Cardiac muscle cell (in vitro differentiated cells and primary cell): ENCODE measurements at regions not wholly inside any gene's neighbourhood (a gene's known extent, or its start where the extent isn't known, plus 50 kb on each side); places are given as distances from the start of the nearest gene placed in this dataset.

Experiments
- DNase-seq, 2 donors: peaks; one replicate each; pipeline versions ENCODE4 v3.0.0 to v3.0.0-alpha.2; 2010 to 2017; ENCODE audit warnings: low read depth in 1 of 2, low spot score in 1 of 2
- H3K27ac ChIP-seq: fragments of 200-600 bp; sonication (generic); 2 replicates; pipeline ENCODE4 v1.5.1; 2016
- H3K27me3 ChIP-seq: fragments of 200-600 bp; sonication (generic); 2 replicates; pipeline ENCODE4 v1.6.0; 2016; ENCODE audit warnings: control low read depth
- H3K36me3 ChIP-seq: fragments of 200-600 bp; sonication (generic); 2 replicates; pipeline ENCODE4 v1.5.1; 2016; ENCODE audit warnings: control low read depth
- H3K4me1 ChIP-seq: fragments of 200-600 bp; sonication (generic); 2 replicates; pipeline ENCODE4 v1.8.1; 2017; ENCODE audit warnings: low read depth, mild to moderate bottlenecking, mixed run types
- H3K4me3 ChIP-seq: fragments of 200-600 bp; sonication (generic); 2 replicates; pipeline ENCODE4 v1.5.1; 2016; ENCODE audit warnings: mild to moderate bottlenecking
- H3K9me3 ChIP-seq: fragments of 200-600 bp; sonication (generic); 2 replicates; pipeline ENCODE4 v1.5.1; 2017; ENCODE audit warnings: low read depth, mild to moderate bottlenecking, control low read depth
- TF ChIP-seq, protein P1 (sequence below): IDR thresholded peaks from 2 replicates; pipeline ENCODE4 v1.5.1; 2012; ENCODE audit warnings: low read depth, mild to moderate bottlenecking, low read length

DNA sequence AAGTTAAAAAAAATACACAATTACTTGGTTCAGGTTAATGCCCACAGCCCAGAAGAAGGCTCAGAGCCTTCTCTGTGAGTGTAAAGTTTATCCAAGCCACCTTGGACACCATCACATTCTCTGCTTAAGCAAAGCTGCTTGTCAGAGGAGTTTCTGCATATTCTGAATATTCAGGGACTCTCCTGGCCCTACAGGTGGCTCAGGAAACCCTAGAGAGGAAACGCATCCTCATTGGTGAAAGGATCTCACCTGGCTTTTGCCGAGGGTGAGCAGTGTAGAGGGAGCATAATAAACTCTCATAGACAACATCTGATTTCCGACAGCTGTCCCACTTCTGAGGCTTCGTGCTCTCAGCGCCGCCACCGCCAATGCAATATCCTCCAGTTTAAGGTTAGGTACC is 239.9 kb upstream of the TSHZ3 start:
- no peak overlapping the region for H3K4me3 ChIP-seq
- H3K27ac ChIP-seq: no peak overlapping the region
- no peaks in the 10 kb centered on the region for H3K36me3 ChIP-seq
- no peak for DNase-seq
- TF ChIP-seq, protein P1, sequence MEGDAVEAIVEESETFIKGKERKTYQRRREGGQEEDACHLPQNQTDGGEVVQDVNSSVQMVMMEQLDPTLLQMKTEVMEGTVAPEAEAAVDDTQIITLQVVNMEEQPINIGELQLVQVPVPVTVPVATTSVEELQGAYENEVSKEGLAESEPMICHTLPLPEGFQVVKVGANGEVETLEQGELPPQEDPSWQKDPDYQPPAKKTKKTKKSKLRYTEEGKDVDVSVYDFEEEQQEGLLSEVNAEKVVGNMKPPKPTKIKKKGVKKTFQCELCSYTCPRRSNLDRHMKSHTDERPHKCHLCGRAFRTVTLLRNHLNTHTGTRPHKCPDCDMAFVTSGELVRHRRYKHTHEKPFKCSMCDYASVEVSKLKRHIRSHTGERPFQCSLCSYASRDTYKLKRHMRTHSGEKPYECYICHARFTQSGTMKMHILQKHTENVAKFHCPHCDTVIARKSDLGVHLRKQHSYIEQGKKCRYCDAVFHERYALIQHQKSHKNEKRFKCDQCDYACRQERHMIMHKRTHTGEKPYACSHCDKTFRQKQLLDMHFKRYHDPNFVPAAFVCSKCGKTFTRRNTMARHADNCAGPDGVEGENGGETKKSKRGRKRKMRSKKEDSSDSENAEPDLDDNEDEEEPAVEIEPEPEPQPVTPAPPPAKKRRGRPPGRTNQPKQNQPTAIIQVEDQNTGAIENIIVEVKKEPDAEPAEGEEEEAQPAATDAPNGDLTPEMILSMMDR: no peak
- no peaks in the 10 kb centered on the region for H3K4me1 ChIP-seq
- H3K27me3 ChIP-seq: no peaks in the 10 kb centered on the region
- no peaks in the 10 kb centered on the region for H3K9me3 ChIP-seq

GRCh38 chr19:31591258-31591657 is 242.0 kb upstream of the TSHZ3 start:
- Histone ChIP-seq H3K9me3 (no peaks in the 10 kb centered on the region), H3K4me1 (no peaks in the 10 kb centered on the region), H3K27me3 (no peaks in the 10 kb centered on the region), H3K36me3 (no peaks in the 10 kb centered on the region), H3K4me3 (no peak overlapping the region), H3K27ac (no peak overlapping the region)
- no peak for DNase-seq
- TF ChIP-seq, protein P1: no peak

GRCh38 chr19:31592456-31592855 is 243.2 kb upstream of the TSHZ3 start:
- H3K4me3 ChIP-seq: no peak overlapping the region
- TF ChIP-seq, protein P1: no peak
- no peaks in the 10 kb centered on the region for H3K9me3 ChIP-seq
- no peak overlapping the region for H3K27ac ChIP-seq
- H3K27me3 ChIP-seq: no peaks in the 10 kb centered on the region
- H3K36me3 ChIP-seq: no peaks in the 10 kb centered on the region
- no peaks in the 10 kb centered on the region for H3K4me1 ChIP-seq
- DNase-seq: no peak

GRCh38 chr19:31594701-31595100 is 245.5 kb upstream of the TSHZ3 start:
- TF ChIP-seq, protein P1: no peak
- no peak overlapping the region for H3K27ac ChIP-seq
- H3K4me1 ChIP-seq: no peaks in the 10 kb centered on the region
- H3K36me3 ChIP-seq: no peaks in the 10 kb centered on the region
- no peak overlapping the region for H3K4me3 ChIP-seq
- DNase-seq: no peak
- no peaks in the 10 kb centered on the region for H3K27me3 ChIP-seq
- no peaks in the 10 kb centered on the region for H3K9me3 ChIP-seq

- H3K27ac ChIP-seq: no peak overlapping the region
- no peaks in the 10 kb centered on the region for H3K4me1 ChIP-seq
- TF ChIP-seq, protein P1: no peak
- no peaks in the 10 kb centered on the region for H3K36me3 ChIP-seq
- H3K27me3 ChIP-seq: no peaks in the 10 kb centered on the region
- no peak overlapping the region for H3K4me3 ChIP-seq
- DNase-seq: no peak
- H3K9me3 ChIP-seq: no peaks in the 10 kb centered on the region
Measured at GRCh38 chr19:31595521-31595920, 246.3 kb upstream of the TSHZ3 start.

- no peak for DNase-seq
- no peaks in the 10 kb centered on the region for H3K9me3 ChIP-seq
- H3K4me3 ChIP-seq: no peak overlapping the region
- TF ChIP-seq, protein P1: no peak
- H3K27ac ChIP-seq: no peak overlapping the region
- no peaks in the 10 kb centered on the region for H3K4me1 ChIP-seq
- no peaks in the 10 kb centered on the region for H3K27me3 ChIP-seq
- no peaks in the 10 kb centered on the region for H3K36me3 ChIP-seq
Measured at GRCh38 chr19:31596751-31597150, 247.5 kb upstream of the TSHZ3 start.
